Natural killer cell (primary cell): ENCODE measurements at regions not wholly inside any gene's neighbourhood (a gene's known extent, or its start where the extent isn't known, plus 50 kb on each side); places are given as distances from the start of the nearest gene placed in this dataset.
"Not testable (repeated sequence)": the region's sequence is repeated elsewhere in the genome, so short reads cannot be mapped to it uniquely, and the experiment has no call there.

Source experiments
- ATAC-seq, 3 donors: fragments of 150-1000 bp in 2 of 3; fragments of 200-7000 bp in 1 of 3; cut with Tn5 transposase; 1 replicate in 1 of 3; 2 replicates in 2 of 3; pipeline ENCODE4 v1.10.0; 2021; ENCODE audit warnings: mild to moderate bottlenecking in 2 of 3, moderate library complexity in 2 of 3
- DNase-seq, 2 donors: peaks; one replicate each; pipeline versions ENCODE4 v3.0.0 to v3.0.0-alpha.2; 2013 to 2021; ENCODE audit warnings: mixed read lengths in 1 of 2
- H3K27ac ChIP-seq: one replicate; pipeline ENCODE4 v1.5.1; 2013; ENCODE audit warnings: mild to moderate bottlenecking, low read length
- H3K27me3 ChIP-seq: one replicate; pipeline ENCODE4 v1.6.1; 2013; ENCODE audit warnings: low read length; ENCODE audit not compliant: control insufficient read depth, insufficient read depth
- H3K36me3 ChIP-seq: one replicate; pipeline ENCODE4 v1.6.1; 2013; ENCODE audit warnings: low read length; ENCODE audit not compliant: control insufficient read depth, insufficient read depth
- H3K4me1 ChIP-seq: one replicate; pipeline ENCODE4 v1.6.1; 2013; ENCODE audit warnings: low read length; ENCODE audit not compliant: control insufficient read depth, insufficient read depth
- H3K4me3 ChIP-seq: one replicate; pipeline ENCODE4 v1.5.1; 2013; ENCODE audit warnings: low read length
- H3K9me3 ChIP-seq: one replicate; pipeline ENCODE4 v1.6.1; 2013; ENCODE audit warnings: low read length; ENCODE audit not compliant: control insufficient read depth, insufficient read depth
- H3K27ac Mint-ChIP-seq, 2 donors: one replicate each; pipeline ENCODE4 v1.8.0; 2022; ENCODE audit warnings: mild to moderate bottlenecking in 2 of 2, mixed read lengths in 2 of 2, moderate library complexity in 1 of 2
- H3K27me3 Mint-ChIP-seq, 2 donors: one replicate each; pipeline ENCODE4 v1.8.0; 2022; ENCODE audit warnings: low read depth in 2 of 2, mixed read lengths in 2 of 2
- H3K36me3 Mint-ChIP-seq: one replicate; pipeline ENCODE4 v1.8.0; 2022; ENCODE audit warnings: mixed read lengths
- H3K4me1 Mint-ChIP-seq, 2 donors: one replicate each; pipeline ENCODE4 v1.8.0; 2022; ENCODE audit warnings: mixed read lengths in 2 of 2
- H3K4me3 Mint-ChIP-seq: one replicate; pipeline ENCODE4 v1.8.0; 2022; ENCODE audit warnings: mild to moderate bottlenecking, moderate library complexity, mixed read lengths
- H3K9me3 Mint-ChIP-seq, 2 donors: one replicate each; pipeline ENCODE4 v1.8.0; 2022; ENCODE audit warnings: mixed read lengths in 2 of 2
- WGBS: methylation state at CpG from one replicate; pipeline ENCODE4 v1.1.7; 2013; ENCODE audit warnings: missing lambda C conversion rate; ENCODE audit not compliant: insufficient coverage; 5-methylcytosine and 5-hydroxymethylcytosine counted together
- intact Hi-C: fragments of 100-400 bp; cut with micrococcal nuclease; formaldehyde crosslinking; loops from one replicate; pipeline ENCODE4 v1.14.2; 2022
- TF ChIP-seq, protein P1 (sequence below): fragments of 200-600 bp; IDR thresholded peaks from one replicate; pipeline ENCODE4 v1.8.0; 2022; ENCODE audit warnings: antibody characterized with exemption

DNA sequence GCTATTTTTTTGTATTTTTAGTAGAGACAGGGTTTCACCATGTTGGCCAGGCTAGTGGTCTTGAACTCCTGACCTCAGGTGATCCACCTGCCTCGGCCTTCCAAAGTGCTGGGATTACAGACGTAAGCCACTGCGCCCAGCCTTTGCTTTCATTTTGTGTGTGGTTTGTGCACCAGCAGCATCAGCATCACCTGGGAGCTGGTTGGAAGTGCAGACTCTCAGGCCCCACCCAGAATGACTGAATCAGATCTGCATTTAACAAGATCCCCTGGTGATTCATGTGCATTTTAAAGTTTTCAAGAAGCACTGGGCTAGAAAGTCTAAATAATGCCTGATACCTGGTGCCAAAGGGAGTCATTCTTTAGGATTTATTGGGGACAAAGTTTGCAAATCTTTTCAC is 73.4 kb upstream of the BNIP2 start:
- Mint-ChIP-seq H3K36me3 (no peaks in the 10 kb centered on the region), H3K4me1 (no peaks in the 10 kb centered on the region), H3K4me3 (no peak overlapping the region), H3K27ac (no peak overlapping the region), H3K9me3 (no peaks in the 10 kb centered on the region), H3K27me3 (peaks cover 15 to 32% of the 10 kb centered on the region in 2 donors)
- ATAC-seq (no peak), DNase-seq (no peak)
- intact Hi-C loops, result no loop called here
- TF ChIP-seq, protein P1, sequence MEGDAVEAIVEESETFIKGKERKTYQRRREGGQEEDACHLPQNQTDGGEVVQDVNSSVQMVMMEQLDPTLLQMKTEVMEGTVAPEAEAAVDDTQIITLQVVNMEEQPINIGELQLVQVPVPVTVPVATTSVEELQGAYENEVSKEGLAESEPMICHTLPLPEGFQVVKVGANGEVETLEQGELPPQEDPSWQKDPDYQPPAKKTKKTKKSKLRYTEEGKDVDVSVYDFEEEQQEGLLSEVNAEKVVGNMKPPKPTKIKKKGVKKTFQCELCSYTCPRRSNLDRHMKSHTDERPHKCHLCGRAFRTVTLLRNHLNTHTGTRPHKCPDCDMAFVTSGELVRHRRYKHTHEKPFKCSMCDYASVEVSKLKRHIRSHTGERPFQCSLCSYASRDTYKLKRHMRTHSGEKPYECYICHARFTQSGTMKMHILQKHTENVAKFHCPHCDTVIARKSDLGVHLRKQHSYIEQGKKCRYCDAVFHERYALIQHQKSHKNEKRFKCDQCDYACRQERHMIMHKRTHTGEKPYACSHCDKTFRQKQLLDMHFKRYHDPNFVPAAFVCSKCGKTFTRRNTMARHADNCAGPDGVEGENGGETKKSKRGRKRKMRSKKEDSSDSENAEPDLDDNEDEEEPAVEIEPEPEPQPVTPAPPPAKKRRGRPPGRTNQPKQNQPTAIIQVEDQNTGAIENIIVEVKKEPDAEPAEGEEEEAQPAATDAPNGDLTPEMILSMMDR, result no peak
- H3K9me3 ChIP-seq, result no peaks in the 10 kb centered on the region
- peaks cover 6% of the 10 kb centered on the region for H3K27me3 ChIP-seq
- no peak overlapping the region for H3K4me3 ChIP-seq
- WGBS, result 87% methylated on average over 3 of the region's 3 CpGs
- no peaks in the 10 kb centered on the region for H3K36me3 ChIP-seq
- H3K4me1 ChIP-seq, result no peaks in the 10 kb centered on the region
- H3K27ac ChIP-seq, result no peak overlapping the region

DNA sequence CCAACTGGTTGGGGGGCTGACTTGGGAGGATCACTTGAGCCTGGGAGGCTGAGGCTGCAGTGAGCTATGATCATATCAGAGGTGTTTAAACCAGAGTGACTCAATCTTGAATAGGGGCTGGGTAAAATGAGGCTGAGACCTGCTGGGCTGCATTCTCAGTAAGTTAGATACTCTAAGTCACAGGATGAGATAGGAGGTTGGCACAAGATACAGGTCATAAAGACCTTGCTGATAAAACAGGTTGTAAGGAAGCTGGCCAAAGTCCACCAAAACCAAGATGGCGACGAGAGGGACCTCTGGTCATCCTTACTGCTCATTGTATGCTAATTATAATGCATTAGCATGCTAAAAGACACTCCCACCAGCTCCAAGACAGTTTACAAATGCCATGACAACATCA is 71.1 kb upstream of the BNIP2 start:
- H3K27ac Mint-ChIP-seq, intact Hi-C loops, H3K9me3 ChIP-seq, H3K36me3 Mint-ChIP-seq, H3K27me3 ChIP-seq, H3K4me3 ChIP-seq, H3K4me1 Mint-ChIP-seq, H3K27ac ChIP-seq, H3K9me3 Mint-ChIP-seq, ATAC-seq, H3K4me1 ChIP-seq, H3K4me3 Mint-ChIP-seq, H3K36me3 ChIP-seq, DNase-seq: not testable (repeated sequence)
- peaks cover 15 to 41% of the 10 kb centered on the region in 2 donors for H3K27me3 Mint-ChIP-seq
- 76% methylated on average over 2 of the region's 2 CpGs for WGBS

DNA sequence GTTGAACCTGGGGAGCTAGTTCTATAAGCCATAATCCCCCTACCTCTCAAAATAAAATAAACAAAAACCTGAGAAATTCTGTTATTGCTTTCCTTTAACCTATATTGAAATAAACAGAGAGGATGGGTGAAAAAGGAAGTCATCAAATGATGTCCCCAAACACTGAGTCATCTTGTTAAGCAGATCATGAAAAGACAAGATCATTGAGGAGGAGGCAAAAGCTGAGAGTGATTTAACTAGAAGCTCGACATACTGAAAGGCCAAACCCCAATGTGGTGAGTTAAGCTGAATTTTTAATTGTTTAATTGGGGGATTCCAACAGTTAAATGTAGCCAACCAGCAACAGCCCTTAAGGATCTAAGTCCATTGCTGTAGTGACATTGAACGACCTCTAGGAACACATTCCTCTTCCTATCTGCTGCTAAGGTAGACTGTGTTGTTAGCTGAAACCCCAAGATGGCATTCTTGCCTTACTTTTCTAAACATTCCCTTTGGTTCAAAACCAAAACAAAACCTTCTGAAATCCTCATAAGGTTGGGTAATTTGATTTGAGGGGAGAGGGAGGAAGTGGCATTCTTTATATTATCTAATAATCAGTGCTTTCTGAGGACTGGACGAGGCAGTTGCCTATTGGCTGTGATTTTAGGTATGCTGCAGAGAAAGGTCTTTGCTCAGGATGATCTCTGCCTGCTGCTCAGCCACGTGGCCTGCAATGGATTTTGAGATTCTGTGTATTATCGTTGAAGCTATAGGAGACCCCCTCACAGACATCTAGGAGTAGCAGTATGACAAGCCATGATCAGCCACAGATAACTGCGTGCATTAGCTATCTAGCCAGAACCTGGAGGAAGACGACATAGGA is 62.7 kb upstream of the BNIP2 start:
- peak in 1 of 2 donors; percentile 82 for DNase-seq

DNA sequence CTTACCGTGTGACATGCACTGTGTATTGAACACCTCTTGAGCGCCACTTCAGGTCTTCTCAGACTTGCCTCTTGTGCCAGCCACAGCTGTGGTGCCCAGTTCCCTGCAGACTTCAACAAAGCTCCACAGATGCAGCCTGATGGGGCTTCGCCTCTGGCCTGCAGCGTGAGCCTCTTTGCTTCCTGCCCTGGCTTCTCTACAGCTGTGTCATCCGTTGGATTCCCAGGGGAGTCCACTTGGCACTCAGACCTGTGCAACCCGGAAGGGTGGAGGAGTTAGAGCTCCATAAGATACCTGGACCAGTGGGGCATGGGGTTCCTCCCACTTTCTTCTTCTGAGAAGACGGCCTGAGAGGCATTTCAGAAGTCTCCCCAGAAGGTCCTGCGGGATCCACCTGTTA is 57.7 kb upstream of the BNIP2 start:
- Mint-ChIP-seq H3K4me3 (no peak overlapping the region), H3K27me3 (peaks cover 7 to 37% of the 10 kb centered on the region in 2 donors), H3K27ac (no peak overlapping the region), H3K9me3 (no peaks in the 10 kb centered on the region), H3K4me1 (no peaks in the 10 kb centered on the region), H3K36me3 (no peaks in the 10 kb centered on the region)
- peak in 1 of 3 donors; percentile 7 for ATAC-seq
- WGBS, result 76% methylated on average over 8 of the region's 8 CpGs
- no peak for DNase-seq
- TF ChIP-seq, protein P1, result no peak
- no peaks in the 10 kb centered on the region for H3K27me3 ChIP-seq
- intact Hi-C loops, result no loop called here
- H3K4me1 ChIP-seq, result no peaks in the 10 kb centered on the region
- no peaks in the 10 kb centered on the region for H3K36me3 ChIP-seq
- peaks cover 3% of the 10 kb centered on the region for H3K9me3 ChIP-seq
- H3K4me3 ChIP-seq, result no peak overlapping the region
- H3K27ac ChIP-seq, result no peak overlapping the region

More for the DNA sequence above, 62.7 kb upstream of the BNIP2 start:
- Histone ChIP-seq H3K27me3 (no peaks in the 10 kb centered on the region), H3K4me3 (no peak overlapping the region), H3K36me3 (no peaks in the 10 kb centered on the region), H3K4me1 (no peaks in the 10 kb centered on the region), H3K9me3 (no peaks in the 10 kb centered on the region), H3K27ac (no peak overlapping the region)
- intact Hi-C loops, result no loop called here
- no peaks in the 10 kb centered on the region for H3K4me1 Mint-ChIP-seq
- H3K27ac Mint-ChIP-seq, result no peak overlapping the region
- no peaks in the 10 kb centered on the region for H3K36me3 Mint-ChIP-seq
- H3K9me3 Mint-ChIP-seq, result no peaks in the 10 kb centered on the region
- peak in 1 of 3 donors; percentile 41 for ATAC-seq
- TF ChIP-seq, protein P1, result no peak
- H3K4me3 Mint-ChIP-seq, result no peak overlapping the region
- H3K27me3 Mint-ChIP-seq, result peaks cover 15 to 58% of the 10 kb centered on the region in 2 donors
- 53% methylated on average over 7 of the region's 7 CpGs for WGBS
